AG04449 (cell line): ENCODE measurements at regions not wholly inside any gene's neighbourhood (a gene's known extent, or its start where the extent isn't known, plus 50 kb on each side); places are given as distances from the start of the nearest gene placed in this dataset.

Experiments used
- CTCF ChIA-PET: fragments of 350-600 bp; formaldehyde crosslinking; extraction: SDS; loops from one replicate; lab custom pipeline; 2021; ENCODE audit warnings: antibody characterized with exemption; lab: Yijun Ruan, JAX
- POLR2A ChIA-PET: fragments of 400-600, 350-600 bp; formaldehyde crosslinking; extraction: SDS; loops from one replicate; lab custom pipeline; 2020; ENCODE audit warnings: antibody characterized with exemption, inconsistent platforms; lab: Yijun Ruan, JAX
- DNase-seq: peaks from one replicate; pipeline ENCODE4 v3.0.0-alpha.2; 2010; ENCODE audit warnings: low read depth, low spot score
- H3K4me3 ChIP-seq: 2 replicates; pipeline ENCODE4 v1.5.1; 2011; ENCODE audit warnings: low read depth, mild to moderate bottlenecking, control low read depth, low read length
- TF ChIP-seq, protein P1 (sequence below): IDR thresholded peaks from one replicate; pipeline ENCODE4 v1.5.1; 2011; ENCODE audit warnings: mild to moderate bottlenecking, moderate library complexity, low read length, control low read depth, inconsistent platforms; ENCODE audit not compliant: insufficient read depth; ENCODE audit errors: missing control alignments

DNA sequence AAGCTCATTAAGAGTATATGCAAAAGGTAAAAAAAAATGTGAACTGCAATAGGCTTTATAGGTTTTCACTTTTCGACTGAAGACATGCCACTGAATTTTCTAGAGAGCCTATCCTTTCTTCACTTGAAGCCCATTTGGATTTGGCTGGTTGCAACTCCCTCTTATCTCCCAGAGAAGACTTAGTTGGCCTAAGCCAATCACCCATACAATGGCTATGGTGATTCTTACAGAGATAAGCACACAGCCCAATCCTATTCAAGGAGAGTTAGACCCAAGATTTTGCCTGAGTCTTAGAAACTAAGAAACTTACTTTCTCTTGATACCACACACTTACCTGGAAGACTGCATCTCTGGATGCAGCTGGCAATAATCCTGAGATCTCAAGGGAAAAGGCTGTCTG lies 167.3 kb upstream of the PTCHD4 start:
- no peak overlapping the region for H3K4me3 ChIP-seq
- ChIA-PET CTCF (interaction anchor here (1.6 kb wide), 1 partner anchor 487 kb away, joined by 3 read pairs; no protein-coding TSS in a partner anchor), POLR2A (no interaction called here)
- no peak for DNase-seq
- TF ChIP-seq, protein P1, sequence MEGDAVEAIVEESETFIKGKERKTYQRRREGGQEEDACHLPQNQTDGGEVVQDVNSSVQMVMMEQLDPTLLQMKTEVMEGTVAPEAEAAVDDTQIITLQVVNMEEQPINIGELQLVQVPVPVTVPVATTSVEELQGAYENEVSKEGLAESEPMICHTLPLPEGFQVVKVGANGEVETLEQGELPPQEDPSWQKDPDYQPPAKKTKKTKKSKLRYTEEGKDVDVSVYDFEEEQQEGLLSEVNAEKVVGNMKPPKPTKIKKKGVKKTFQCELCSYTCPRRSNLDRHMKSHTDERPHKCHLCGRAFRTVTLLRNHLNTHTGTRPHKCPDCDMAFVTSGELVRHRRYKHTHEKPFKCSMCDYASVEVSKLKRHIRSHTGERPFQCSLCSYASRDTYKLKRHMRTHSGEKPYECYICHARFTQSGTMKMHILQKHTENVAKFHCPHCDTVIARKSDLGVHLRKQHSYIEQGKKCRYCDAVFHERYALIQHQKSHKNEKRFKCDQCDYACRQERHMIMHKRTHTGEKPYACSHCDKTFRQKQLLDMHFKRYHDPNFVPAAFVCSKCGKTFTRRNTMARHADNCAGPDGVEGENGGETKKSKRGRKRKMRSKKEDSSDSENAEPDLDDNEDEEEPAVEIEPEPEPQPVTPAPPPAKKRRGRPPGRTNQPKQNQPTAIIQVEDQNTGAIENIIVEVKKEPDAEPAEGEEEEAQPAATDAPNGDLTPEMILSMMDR, result no peak

DNA sequence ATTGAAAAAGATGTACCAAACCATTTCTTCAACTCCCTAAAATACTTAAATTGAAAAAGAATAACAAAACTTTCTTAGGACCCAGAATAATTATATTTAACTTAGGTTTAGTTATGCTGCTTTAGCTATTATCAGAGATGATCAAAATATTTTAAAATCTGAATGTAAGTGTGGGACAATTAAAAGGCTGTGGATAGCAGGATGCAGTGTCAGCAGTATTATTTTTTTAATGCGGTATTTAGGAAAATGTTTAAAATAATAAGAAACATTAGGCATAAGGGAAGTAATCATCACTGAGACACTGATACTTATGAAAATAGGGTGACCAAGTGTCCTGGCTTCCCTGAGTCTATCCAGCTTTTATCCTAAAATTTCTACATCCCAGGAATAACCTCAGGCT lies 161.5 kb upstream of the PTCHD4 start:
- POLR2A ChIA-PET, result no interaction called here
- no peak for DNase-seq
- no peak overlapping the region for H3K4me3 ChIP-seq
- TF ChIP-seq, protein P1, result no peak
- CTCF ChIA-PET, result no interaction called here

DNA sequence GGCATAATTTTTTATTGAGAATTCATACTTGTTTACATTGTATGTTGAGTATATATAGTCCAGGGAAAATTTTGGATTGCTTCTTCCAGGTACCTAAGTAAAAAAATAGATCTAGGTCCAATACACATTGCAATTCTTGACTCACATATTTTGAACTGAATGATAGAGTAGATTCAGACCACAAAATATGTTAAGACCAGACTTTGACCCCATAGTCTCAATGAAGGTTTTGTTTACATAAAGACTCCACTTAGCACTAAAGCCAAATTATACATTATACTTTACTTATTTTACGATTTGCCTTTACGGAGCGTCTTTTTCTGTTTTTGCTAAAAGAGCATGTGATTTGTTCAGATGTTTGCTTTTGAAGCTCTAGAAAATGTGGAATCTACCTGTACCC lies 144.1 kb upstream of the PTCHD4 start:
- ChIA-PET POLR2A (no interaction called here), CTCF (no interaction called here)
- H3K4me3 ChIP-seq, result no peak overlapping the region
- TF ChIP-seq, protein P1, result no peak
- DNase-seq, result no peak

DNA sequence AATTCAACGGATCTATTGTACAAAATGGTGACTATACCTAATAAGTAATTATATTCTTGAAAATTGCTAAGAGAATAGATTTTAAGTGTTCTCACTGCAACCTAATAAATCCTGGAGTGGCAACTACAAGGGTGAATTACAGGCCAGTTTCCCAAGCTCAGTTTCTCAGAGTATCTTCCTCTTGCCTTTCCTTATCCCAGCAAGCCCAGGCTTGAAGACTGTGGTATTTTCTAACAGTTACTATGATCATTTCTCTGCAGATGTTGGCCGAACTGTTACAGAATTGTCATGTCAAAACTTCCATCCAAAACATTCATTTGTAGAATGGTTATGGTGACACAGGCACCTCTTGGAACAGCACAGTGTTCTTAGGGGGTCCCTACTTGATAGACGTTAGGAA lies 138.1 kb upstream of the PTCHD4 start:
- no peak for DNase-seq
- no peak overlapping the region for H3K4me3 ChIP-seq
- ChIA-PET POLR2A (no interaction called here), CTCF (no interaction called here)
- TF ChIP-seq, protein P1, result no peak

DNA sequence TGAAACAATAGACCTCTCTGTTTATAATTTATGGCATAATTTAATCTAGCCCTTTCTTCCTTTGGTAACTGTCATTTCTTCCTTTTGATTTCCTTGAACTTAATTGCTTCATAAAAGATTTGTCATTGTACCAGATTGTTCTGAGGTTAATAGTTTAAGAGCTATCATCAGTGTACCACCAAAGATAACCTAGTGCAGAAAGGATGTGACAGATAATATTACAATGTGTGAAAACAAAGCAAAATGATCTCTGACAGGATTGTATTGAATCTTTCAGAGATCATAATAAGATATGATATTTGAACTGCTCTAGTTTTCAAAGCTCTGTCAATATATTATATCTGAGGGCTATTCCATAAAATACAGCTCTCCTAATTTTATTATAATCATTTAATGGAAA lies 132.1 kb upstream of the PTCHD4 start:
- no peak overlapping the region for H3K4me3 ChIP-seq
- TF ChIP-seq, protein P1, result no peak
- no peak for DNase-seq
- CTCF ChIA-PET, result no interaction called here
- POLR2A ChIA-PET, result no interaction called here

DNA sequence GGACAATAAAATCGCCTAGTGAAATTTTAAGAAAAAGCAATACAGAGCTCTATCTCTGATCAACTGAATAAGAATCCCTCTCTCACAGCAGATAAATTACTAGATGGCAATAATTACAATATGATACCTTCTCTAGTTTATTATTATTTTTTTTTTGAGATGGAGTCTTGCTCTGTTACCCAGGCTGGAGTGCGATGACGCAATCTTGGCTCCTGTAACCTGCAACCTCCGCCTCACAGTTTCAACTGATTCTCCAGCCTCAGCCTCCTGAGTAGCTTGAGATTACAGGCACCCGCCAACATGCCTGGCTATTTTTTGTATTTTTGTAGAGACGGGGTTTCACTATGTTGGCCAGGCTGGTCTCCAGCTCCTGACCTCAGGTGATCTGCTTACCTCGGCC lies 129.3 kb upstream of the PTCHD4 start:
- TF ChIP-seq, protein P1, result no peak
- no peak overlapping the region for H3K4me3 ChIP-seq
- ChIA-PET CTCF (no interaction called here), POLR2A (no interaction called here)
- DNase-seq, result no peak
